Anterior cingulate cortex (tissue), 58 donors: ENCODE measurements at regions not wholly inside any gene's neighbourhood (a gene's known extent, or its start where the extent isn't known, plus 50 kb on each side); places are given as distances from the start of the nearest gene placed in this dataset.
"Not testable (repeated sequence)": the region's sequence is repeated elsewhere in the genome, so short reads cannot be mapped to it uniquely, and the experiment has no call there.

Experiments used
- DNase-seq, 58 donors: peaks; one replicate each; lab custom pipeline; 2025; lab: John Stamatoyannopoulos, UW

- no peak for DNase-seq
Measured at GRCh38 chr12:80045594-80045993, 53.7 kb upstream of the OTOGL start.

GRCh38 chr12:80044694-80045046 is 54.7 kb upstream of the OTOGL start:
- DNase-seq = no peak

GRCh38 chr12:80041692-80042091 is 57.6 kb upstream of the OTOGL start:
- DNase-seq = no peak

- DNase-seq = no peak
Measured at GRCh38 chr12:80041071-80041470, 58.3 kb upstream of the OTOGL start.

GRCh38 chr12:80040075-80040738 is 59.1 kb upstream of the OTOGL start:
- no peak for DNase-seq

- DNase-seq = no peak
Measured at GRCh38 chr12:80038062-80038560, 61.2 kb upstream of the OTOGL start.

GRCh38 chr12:80033448-80033847 is 65.9 kb upstream of the OTOGL start:
- DNase-seq = peak in 8 of 58 donors; percentile 0 to 18 (median 5)

GRCh38 chr12:80032946-80033345 is 66.4 kb upstream of the OTOGL start:
- no peak for DNase-seq

GRCh38 chr12:80031229-80031628 is 68.1 kb upstream of the OTOGL start:
- no peak for DNase-seq

- no peak for DNase-seq
Measured at GRCh38 chr12:80025638-80026037, 73.7 kb upstream of the OTOGL start.

- DNase-seq = no peak
Measured at GRCh38 chr12:80019691-80020090, 79.6 kb upstream of the OTOGL start.

- no peak for DNase-seq
Measured at GRCh38 chr12:80018119-80018518, 81.2 kb upstream of the OTOGL start.

- no peak for DNase-seq
Measured at GRCh38 chr12:80017261-80017870, 82.0 kb upstream of the OTOGL start.

GRCh38 chr12:80016684-80017083 is 81.8 kb upstream of the PPP1R12A start:
- no peak for DNase-seq

GRCh38 chr12:80015660-80016059 is 80.8 kb upstream of the PPP1R12A start:
- no peak for DNase-seq

- DNase-seq = not testable (repeated sequence)
Measured at GRCh38 chr12:80003744-80004143, 68.8 kb upstream of the PPP1R12A start.

- DNase-seq = no peak
Measured at GRCh38 chr12:80001562-80001961, 66.7 kb upstream of the PPP1R12A start.

GRCh38 chr12:80000831-80001230 is 65.9 kb upstream of the PPP1R12A start:
- DNase-seq = no peak

GRCh38 chr12:79998554-79998953 is 63.7 kb upstream of the PPP1R12A start:
- DNase-seq = no peak

- no peak for DNase-seq
Measured at GRCh38 chr12:79997096-79997791, 62.3 kb upstream of the PPP1R12A start.

- DNase-seq = not testable (repeated sequence)
Measured at GRCh38 chr12:79995385-79996084, 60.6 kb upstream of the PPP1R12A start.
